OCI-LY7 (cell line): ENCODE measurements at regions not wholly inside any gene's neighbourhood (a gene's known extent, or its start where the extent isn't known, plus 50 kb on each side); places are given as distances from the start of the nearest gene placed in this dataset.
"Not testable (repeated sequence)": the region's sequence is repeated elsewhere in the genome, so short reads cannot be mapped to it uniquely, and the experiment has no call there.

Experiments used
- BruUV-seq: library from RNA; stranded (reverse); fragments of 400-500 nt; replicated peaks from 2 replicates; lab custom pipeline; 2021; lab: Mats Ljungman, UMichigan
- CTCF ChIA-PET: fragments of 300-600 bp; sonication (Branson Sonifier 250); formaldehyde crosslinking; loops from one replicate; lab custom pipeline; 2022; ENCODE audit warnings: antibody characterized with exemption; ENCODE audit not compliant: unreplicated experiment; lab: Charles Lee
- POLR2A ChIA-PET: fragments of 300-600 bp; sonication (Branson Sonifier 250); formaldehyde crosslinking; loops from one replicate; lab custom pipeline; 2022; ENCODE audit warnings: antibody characterized with exemption; lab: Charles Lee
- DNase-seq: peaks from one replicate; pipeline ENCODE4 v3.0.0-alpha.2; 2015; ENCODE audit warnings: low spot score
- H2AFZ ChIP-seq: fragments of 200-600 bp; sonication (generic), shearing (Covaris generic); 2 replicates; pipeline ENCODE4 v1.6.1; 2014; ENCODE audit warnings: mild to moderate bottlenecking, antibody characterized with exemption, low read length, moderate library complexity
- H3K27ac ChIP-seq: fragments of 200-600 bp; sonication (generic); 2 replicates; pipeline ENCODE4 v1.5.1; 2014; ENCODE audit warnings: mixed run types, low read depth, mild to moderate bottlenecking, moderate library complexity, low read length, inconsistent platforms; ENCODE audit not compliant: poor library complexity, severe bottlenecking
- H3K36me3 ChIP-seq: fragments of 200-600 bp; sonication (generic); 2 replicates; pipeline ENCODE4 v1.6.1; 2014; ENCODE audit warnings: mild to moderate bottlenecking, antibody characterized with exemption, low read length, moderate library complexity, mixed read lengths; ENCODE audit not compliant: insufficient read depth
- H3K4me1 ChIP-seq: fragments of 200-600 bp; sonication (generic); 2 replicates; pipeline ENCODE4 v1.5.1; 2014; ENCODE audit warnings: mild to moderate bottlenecking, low read length; ENCODE audit not compliant: insufficient read depth, poor library complexity, severe bottlenecking
- H3K4me2 ChIP-seq: fragments of 200-600 bp; sonication (generic); 2 replicates; pipeline ENCODE4 v1.6.1; 2014; ENCODE audit warnings: mild to moderate bottlenecking, low read length
- H3K4me3 ChIP-seq: fragments of 200-600 bp; sonication (generic); 2 replicates; pipeline ENCODE4 v1.5.1; 2014; ENCODE audit warnings: mild to moderate bottlenecking, low read depth, low read length; ENCODE audit not compliant: poor library complexity, severe bottlenecking
- H3K79me2 ChIP-seq: fragments of 200-600 bp; sonication (generic); 2 replicates; pipeline ENCODE4 v1.6.1; 2016; ENCODE audit warnings: low read depth, mild to moderate bottlenecking, low read length, moderate library complexity, mixed read lengths; ENCODE audit not compliant: insufficient read depth
- H3K9me2 ChIP-seq: fragments of 200-600 bp; sonication (generic); 2 replicates; pipeline ENCODE4 v1.6.1; 2016; ENCODE audit warnings: mild to moderate bottlenecking, low read length, mixed read lengths; ENCODE audit not compliant: insufficient read depth
- H3K9me3 ChIP-seq: fragments of 200-600 bp; sonication (generic); 2 replicates; pipeline ENCODE4 v1.6.1; 2014; ENCODE audit warnings: mild to moderate bottlenecking, mixed run types, low read length, mixed read lengths
- H4K20me1 ChIP-seq: fragments of 200-600 bp; sonication (generic); 2 replicates; pipeline ENCODE4 v1.6.1; 2014; ENCODE audit warnings: mild to moderate bottlenecking, antibody characterized with exemption, low read length, moderate library complexity, mixed read lengths; ENCODE audit not compliant: insufficient read depth
- intact Hi-C: fragments of 100-400 bp; cut with micrococcal nuclease; formaldehyde crosslinking; loops from one replicate; pipeline ENCODE4 v1.10.0; 2022; ENCODE audit not compliant: unreplicated experiment
- TF ChIP-seq, protein P1 (sequence below): fragments of 200-600 bp; sonication (generic); conservative IDR thresholded peaks from 2 replicates; pipeline ENCODE4 v1.5.1; 2014; ENCODE audit warnings: mild to moderate bottlenecking, antibody characterized with exemption, low read length, moderate library complexity, mixed read lengths

- H3K27ac ChIP-seq, H3K4me3 ChIP-seq, H3K4me2 ChIP-seq, CTCF ChIA-PET, H2AFZ ChIP-seq, H3K9me3 ChIP-seq, DNase-seq, H3K36me3 ChIP-seq, H4K20me1 ChIP-seq, intact Hi-C loops, H3K9me2 ChIP-seq, H3K79me2 ChIP-seq, BruUV-seq, POLR2A ChIA-PET: not testable (repeated sequence)
- H3K4me1 ChIP-seq: peaks cover 18% of the 10 kb centered on the region
Measured at GRCh38 chr2:87471478-87471877, 276.4 kb upstream of the PLGLB2 start.

DNA sequence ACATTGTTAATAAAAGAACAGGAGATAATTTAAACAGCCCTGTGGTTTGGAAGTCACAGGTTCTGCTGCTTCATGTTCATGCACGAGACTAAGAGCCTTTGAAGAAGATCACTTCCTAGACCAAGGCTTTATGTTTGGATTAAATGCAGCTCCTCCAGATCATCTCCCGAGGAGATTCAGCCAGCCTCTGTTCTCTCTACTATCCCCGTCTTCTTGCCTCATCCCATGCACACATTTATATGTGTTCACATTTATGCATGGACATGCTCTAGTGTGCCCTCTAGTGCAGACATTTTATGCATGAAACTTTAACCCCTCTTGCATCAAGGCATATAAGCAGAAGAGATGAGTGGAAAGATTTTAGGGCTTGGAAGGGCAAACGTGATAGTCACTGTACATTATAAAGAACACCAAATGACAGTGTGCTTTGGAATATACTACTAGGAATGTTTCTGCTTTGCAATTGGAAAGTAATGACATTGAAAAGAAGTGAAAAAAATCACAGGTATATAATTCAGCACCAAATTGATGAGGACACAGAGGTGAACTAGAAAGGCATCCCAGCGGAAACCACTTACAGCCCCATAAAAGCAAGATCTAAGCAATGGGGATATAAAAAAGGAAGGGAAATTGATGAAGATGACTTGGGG is 271.5 kb upstream of the PLGLB2 start:
- BruUV-seq: not testable (repeated sequence)

DNA sequence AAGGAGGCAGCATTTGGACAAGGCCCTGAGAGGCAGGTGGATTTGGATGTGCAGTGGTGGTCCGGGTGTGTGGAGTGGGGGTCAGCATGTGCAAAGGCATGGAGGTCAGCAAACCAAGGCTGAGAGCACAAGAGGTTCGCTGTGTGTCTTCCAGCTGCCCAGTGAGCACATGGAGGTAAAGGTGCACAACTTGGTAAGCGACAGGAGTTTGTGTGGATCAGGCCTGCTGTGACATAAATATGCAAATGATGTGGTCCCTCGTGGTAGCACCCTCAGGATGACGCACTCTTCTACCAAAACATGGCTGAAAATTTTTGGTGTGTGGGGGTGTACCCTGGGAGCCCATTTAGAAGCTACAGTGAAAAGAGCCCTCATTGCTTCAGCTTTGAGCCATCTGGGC is 271.0 kb upstream of the PLGLB2 start:
- H3K79me2 ChIP-seq, H3K9me2 ChIP-seq, H3K9me3 ChIP-seq, H3K36me3 ChIP-seq, CTCF ChIA-PET, H4K20me1 ChIP-seq, H3K27ac ChIP-seq, intact Hi-C loops, H3K4me1 ChIP-seq, H2AFZ ChIP-seq, BruUV-seq, POLR2A ChIA-PET, DNase-seq, H3K4me3 ChIP-seq: not testable (repeated sequence)
- H3K4me2 ChIP-seq: 0 out of 2 replicates have a peak overlapping the region, but pooled peaks have one; percentile 9

More for the DNA sequence above, 271.5 kb upstream of the PLGLB2 start:
- H3K4me2 ChIP-seq, H4K20me1 ChIP-seq, H3K4me1 ChIP-seq, H2AFZ ChIP-seq, H3K36me3 ChIP-seq, DNase-seq, intact Hi-C loops, H3K9me2 ChIP-seq, H3K9me3 ChIP-seq, H3K79me2 ChIP-seq, CTCF ChIA-PET, H3K4me3 ChIP-seq, POLR2A ChIA-PET, H3K27ac ChIP-seq: not testable (repeated sequence)
- TF ChIP-seq, protein P1, sequence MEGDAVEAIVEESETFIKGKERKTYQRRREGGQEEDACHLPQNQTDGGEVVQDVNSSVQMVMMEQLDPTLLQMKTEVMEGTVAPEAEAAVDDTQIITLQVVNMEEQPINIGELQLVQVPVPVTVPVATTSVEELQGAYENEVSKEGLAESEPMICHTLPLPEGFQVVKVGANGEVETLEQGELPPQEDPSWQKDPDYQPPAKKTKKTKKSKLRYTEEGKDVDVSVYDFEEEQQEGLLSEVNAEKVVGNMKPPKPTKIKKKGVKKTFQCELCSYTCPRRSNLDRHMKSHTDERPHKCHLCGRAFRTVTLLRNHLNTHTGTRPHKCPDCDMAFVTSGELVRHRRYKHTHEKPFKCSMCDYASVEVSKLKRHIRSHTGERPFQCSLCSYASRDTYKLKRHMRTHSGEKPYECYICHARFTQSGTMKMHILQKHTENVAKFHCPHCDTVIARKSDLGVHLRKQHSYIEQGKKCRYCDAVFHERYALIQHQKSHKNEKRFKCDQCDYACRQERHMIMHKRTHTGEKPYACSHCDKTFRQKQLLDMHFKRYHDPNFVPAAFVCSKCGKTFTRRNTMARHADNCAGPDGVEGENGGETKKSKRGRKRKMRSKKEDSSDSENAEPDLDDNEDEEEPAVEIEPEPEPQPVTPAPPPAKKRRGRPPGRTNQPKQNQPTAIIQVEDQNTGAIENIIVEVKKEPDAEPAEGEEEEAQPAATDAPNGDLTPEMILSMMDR: peak; percentile 56

DNA sequence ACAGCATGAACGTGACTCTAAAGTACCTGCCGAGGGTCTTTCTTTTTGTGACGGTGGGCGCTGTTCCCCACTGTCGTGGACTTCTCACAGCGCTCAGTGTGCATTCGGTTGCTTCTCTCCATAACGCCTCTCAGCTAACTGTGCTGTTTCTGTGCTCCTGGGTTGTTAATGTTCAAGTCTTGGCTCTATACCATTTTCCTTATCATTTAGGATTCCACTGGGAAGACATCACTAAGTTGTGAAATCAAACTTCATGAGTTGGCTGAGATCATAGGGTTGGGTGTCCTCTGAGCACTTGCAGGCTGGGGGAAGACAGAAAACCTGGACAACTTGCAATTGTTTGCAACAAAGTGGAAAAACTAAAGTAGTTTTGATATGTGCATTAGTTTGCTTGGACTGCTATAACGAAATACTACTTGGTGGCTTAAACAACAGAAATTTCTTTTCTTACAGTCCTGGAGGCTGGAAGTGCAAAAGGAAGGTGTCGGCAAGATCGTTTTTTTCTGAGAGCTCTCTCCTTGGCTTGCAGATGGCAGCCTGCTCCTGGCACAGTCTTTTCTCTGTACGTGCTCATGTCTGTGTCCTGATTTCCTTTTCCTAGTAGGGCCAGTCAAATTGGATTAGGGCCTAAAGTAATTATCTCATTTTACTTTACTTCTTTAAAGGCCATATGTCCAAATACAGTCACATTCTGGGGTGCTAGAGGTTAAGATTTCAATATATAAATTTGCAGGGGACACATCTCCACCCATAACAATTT is 270.0 kb upstream of the PLGLB2 start:
- DNase-seq, H2AFZ ChIP-seq, BruUV-seq, H3K4me2 ChIP-seq, H3K36me3 ChIP-seq, H4K20me1 ChIP-seq, H3K9me3 ChIP-seq, intact Hi-C loops, H3K4me3 ChIP-seq, H3K9me2 ChIP-seq, H3K79me2 ChIP-seq, H3K27ac ChIP-seq, CTCF ChIA-PET, POLR2A ChIA-PET, H3K4me1 ChIP-seq: not testable (repeated sequence)

DNA sequence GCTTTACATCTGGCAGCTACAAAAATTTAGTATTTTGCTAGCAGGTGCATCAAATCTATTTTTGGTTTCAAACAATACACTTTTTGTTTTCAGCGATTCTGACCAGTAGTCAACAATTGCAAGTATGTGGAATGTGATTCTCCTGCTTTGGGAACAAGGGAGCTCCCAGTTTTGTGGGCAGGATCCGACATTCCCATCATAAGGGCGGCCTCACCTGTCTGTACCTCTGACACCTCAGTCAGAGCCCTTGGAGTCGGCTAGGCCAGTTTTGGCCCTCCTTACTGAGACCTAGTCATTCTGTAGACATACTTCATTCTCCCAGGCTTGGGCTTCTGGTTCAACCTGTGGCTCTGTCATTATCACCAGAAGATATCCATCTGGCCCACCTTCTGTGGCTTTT is 269.0 kb upstream of the PLGLB2 start:
- BruUV-seq, H3K4me2 ChIP-seq, H4K20me1 ChIP-seq, intact Hi-C loops, CTCF ChIA-PET, H3K4me3 ChIP-seq, DNase-seq, H3K36me3 ChIP-seq, H3K9me3 ChIP-seq, H3K9me2 ChIP-seq, H3K4me1 ChIP-seq, H2AFZ ChIP-seq, POLR2A ChIA-PET, H3K79me2 ChIP-seq, H3K27ac ChIP-seq: not testable (repeated sequence)
